Type B pancreatic cell (in vitro differentiated cells): ENCODE measurements at regions not wholly inside any gene's neighbourhood (a gene's known extent, or its start where the extent isn't known, plus 50 kb on each side); places are given as distances from the start of the nearest gene placed in this dataset.

Experiments used
- DNase-seq: peaks from one replicate; pipeline ENCODE4 v3.0.0; 2021; ENCODE audit warnings: mixed read lengths; ENCODE audit not compliant: unreplicated experiment; ENCODE audit errors: extremely low spot score
- H3K27ac Mint-ChIP-seq: 2 replicates; pipeline ENCODE4 v1.8.0; 2021; ENCODE audit warnings: mild to moderate bottlenecking, mixed read lengths
- H3K27me3 Mint-ChIP-seq: 2 replicates; pipeline ENCODE4 v1.8.0; 2021; ENCODE audit warnings: mixed read lengths
- H3K36me3 Mint-ChIP-seq: 2 replicates; pipeline ENCODE4 v1.8.0; 2021; ENCODE audit warnings: mixed read lengths
- H3K4me1 Mint-ChIP-seq: one replicate; pipeline ENCODE4 v1.8.0; 2021; ENCODE audit warnings: mixed read lengths; ENCODE audit not compliant: unreplicated experiment
- H3K4me3 Mint-ChIP-seq: 2 replicates; pipeline ENCODE4 v1.8.0; 2021; ENCODE audit warnings: mild to moderate bottlenecking, mixed read lengths
- H3K9me3 Mint-ChIP-seq: 2 replicates; pipeline ENCODE4 v1.8.0; 2021; ENCODE audit warnings: mixed read lengths
- TF ChIP-seq, protein P1 (sequence below): fragments of 200-600 bp; sonication (generic); conservative IDR thresholded peaks from 2 replicates; pipeline ENCODE4 v1.5.0; 2021; ENCODE audit warnings: antibody characterized with exemption, mild to moderate bottlenecking

DNA sequence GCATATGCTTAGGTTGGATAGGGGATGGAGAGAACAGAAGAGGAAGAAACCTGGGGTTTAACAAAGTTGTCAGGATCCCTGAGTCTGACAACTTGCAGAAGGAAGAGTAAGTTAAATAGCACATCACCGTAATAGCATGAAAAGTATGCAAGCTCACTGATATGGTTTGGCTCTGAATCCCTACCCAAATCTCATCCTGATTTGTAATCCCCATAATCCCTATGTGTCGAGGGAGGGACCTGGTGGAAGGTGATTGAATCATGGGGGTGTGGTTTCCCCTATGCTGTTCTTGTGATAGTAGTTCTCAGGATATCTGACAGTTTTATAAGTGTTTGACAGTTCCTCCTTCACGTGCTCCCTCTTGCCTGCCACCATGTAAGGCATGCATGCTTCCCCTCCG lies 193.3 kb downstream of the PSAT1 start:
- no peaks in the 10 kb centered on the region for H3K4me1 Mint-ChIP-seq
- H3K36me3 Mint-ChIP-seq: no peaks in the 10 kb centered on the region
- no peak for DNase-seq
- no peak overlapping the region for H3K4me3 Mint-ChIP-seq
- H3K9me3 Mint-ChIP-seq: peaks cover 5% of the 10 kb centered on the region
- no peak overlapping the region for H3K27ac Mint-ChIP-seq
- H3K27me3 Mint-ChIP-seq: peaks cover 3% of the 10 kb centered on the region
- TF ChIP-seq, protein P1, sequence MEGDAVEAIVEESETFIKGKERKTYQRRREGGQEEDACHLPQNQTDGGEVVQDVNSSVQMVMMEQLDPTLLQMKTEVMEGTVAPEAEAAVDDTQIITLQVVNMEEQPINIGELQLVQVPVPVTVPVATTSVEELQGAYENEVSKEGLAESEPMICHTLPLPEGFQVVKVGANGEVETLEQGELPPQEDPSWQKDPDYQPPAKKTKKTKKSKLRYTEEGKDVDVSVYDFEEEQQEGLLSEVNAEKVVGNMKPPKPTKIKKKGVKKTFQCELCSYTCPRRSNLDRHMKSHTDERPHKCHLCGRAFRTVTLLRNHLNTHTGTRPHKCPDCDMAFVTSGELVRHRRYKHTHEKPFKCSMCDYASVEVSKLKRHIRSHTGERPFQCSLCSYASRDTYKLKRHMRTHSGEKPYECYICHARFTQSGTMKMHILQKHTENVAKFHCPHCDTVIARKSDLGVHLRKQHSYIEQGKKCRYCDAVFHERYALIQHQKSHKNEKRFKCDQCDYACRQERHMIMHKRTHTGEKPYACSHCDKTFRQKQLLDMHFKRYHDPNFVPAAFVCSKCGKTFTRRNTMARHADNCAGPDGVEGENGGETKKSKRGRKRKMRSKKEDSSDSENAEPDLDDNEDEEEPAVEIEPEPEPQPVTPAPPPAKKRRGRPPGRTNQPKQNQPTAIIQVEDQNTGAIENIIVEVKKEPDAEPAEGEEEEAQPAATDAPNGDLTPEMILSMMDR: no peak

DNA sequence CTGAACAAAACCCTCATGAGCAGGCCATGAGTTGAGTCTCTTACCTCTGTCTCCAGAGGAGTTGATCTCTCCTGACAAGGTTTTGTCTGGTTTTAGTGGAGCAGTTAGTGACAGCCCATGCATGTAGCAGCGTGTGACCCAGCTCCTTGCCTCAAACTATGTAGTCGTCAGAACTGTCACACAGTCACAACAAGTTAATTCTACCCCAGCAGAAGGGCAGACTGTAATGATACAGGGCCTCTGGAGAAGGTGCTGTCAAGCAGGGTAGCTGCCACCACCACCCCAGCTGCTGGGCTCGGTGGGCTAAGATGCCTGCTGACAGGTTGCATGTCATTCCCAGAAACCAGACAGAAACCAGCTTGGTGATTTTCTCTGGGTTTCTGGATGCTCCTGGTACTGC lies 194.5 kb downstream of the PSAT1 start:
- Mint-ChIP-seq H3K27me3 (peaks cover 3% of the 10 kb centered on the region), H3K27ac (no peak overlapping the region), H3K36me3 (no peaks in the 10 kb centered on the region), H3K9me3 (peaks cover 5% of the 10 kb centered on the region), H3K4me3 (no peak overlapping the region), H3K4me1 (no peaks in the 10 kb centered on the region)
- TF ChIP-seq, protein P1: no peak
- DNase-seq: no peak

DNA sequence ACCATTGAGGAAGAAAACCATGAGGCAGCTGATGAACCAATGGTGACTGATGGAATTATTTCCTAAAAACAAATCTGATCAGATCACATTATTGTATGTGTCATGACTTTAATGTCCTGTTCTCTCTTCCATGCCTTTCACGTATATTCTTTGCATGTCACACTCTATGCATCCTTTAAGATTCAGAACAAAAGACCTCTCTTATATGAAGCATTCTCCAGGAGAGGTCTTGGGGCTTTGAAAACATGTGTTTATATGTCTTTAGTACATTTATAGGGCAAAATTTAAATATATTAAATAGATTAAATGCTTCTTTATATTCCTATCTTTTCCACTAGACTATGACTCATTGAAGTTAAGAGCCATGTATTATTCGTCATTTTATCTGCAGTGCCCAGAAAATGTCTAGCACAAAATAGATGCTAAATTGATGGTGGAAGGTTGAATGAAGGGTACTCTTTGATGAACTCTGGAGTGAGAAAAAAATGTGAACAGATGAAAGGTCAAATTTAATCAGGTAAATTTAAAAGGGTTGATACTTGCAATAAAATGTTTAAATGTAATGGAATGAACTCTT lies 196.3 kb downstream of the PSAT1 start:
- H3K27me3 Mint-ChIP-seq: peaks cover 3% of the 10 kb centered on the region
- H3K9me3 Mint-ChIP-seq: peaks cover 4% of the 10 kb centered on the region
- H3K4me3 Mint-ChIP-seq: no peak overlapping the region
- no peaks in the 10 kb centered on the region for H3K4me1 Mint-ChIP-seq
- TF ChIP-seq, protein P1: no peak
- no peak overlapping the region for H3K27ac Mint-ChIP-seq
- DNase-seq: no peak
- no peaks in the 10 kb centered on the region for H3K36me3 Mint-ChIP-seq

DNA sequence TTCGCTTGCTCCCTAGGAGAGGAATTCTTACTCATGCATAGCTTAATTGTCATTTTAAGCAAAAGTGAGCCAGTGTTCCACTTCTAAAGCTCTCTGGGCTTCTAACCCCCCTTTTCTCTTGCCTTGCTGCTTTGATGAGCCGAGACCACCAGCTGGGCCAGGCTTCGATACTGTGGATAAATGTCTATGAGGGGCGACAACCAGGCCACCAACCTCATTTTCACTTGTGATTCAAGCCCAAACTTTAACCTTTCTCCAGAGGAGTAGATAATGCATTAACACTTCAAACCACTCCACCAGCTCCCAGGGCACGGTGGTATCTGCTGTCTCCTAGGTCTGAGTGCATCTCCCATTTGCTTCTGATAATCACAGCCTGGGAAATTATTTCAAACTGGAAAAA lies 205.6 kb downstream of the PSAT1 start:
- TF ChIP-seq, protein P1: no peak
- no peak overlapping the region for H3K4me3 Mint-ChIP-seq
- H3K4me1 Mint-ChIP-seq: peaks cover 8% of the 10 kb centered on the region
- no peaks in the 10 kb centered on the region for H3K9me3 Mint-ChIP-seq
- H3K27ac Mint-ChIP-seq: no peak overlapping the region
- DNase-seq: no peak
- H3K36me3 Mint-ChIP-seq: no peaks in the 10 kb centered on the region
- H3K27me3 Mint-ChIP-seq: no peaks in the 10 kb centered on the region

DNA sequence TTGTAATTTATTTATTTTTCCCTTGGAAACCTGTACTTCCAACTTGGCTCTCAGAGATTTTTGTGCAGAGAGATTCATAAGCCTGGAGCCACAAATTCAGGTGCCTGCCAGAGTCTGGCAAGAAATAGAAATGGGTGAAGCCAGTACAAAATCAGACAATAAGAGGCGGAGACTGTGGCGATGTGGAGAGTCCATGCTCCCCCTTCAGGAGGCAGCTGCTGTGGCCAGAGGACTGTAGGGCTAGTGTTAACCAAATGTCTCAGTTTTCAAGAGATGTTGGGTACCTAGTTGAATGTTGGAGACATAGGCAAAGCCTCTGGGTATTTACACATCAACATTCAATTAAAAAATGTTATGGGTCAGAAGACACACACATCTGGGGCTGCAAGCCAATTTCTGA lies 208.6 kb downstream of the PSAT1 start:
- no peak for DNase-seq
- TF ChIP-seq, protein P1: no peak
- peaks cover 10% of the 10 kb centered on the region for H3K4me1 Mint-ChIP-seq
- H3K9me3 Mint-ChIP-seq: peaks cover 7% of the 10 kb centered on the region
- H3K4me3 Mint-ChIP-seq: no peak overlapping the region
- no peaks in the 10 kb centered on the region for H3K36me3 Mint-ChIP-seq
- no peak overlapping the region for H3K27ac Mint-ChIP-seq
- no peaks in the 10 kb centered on the region for H3K27me3 Mint-ChIP-seq

DNA sequence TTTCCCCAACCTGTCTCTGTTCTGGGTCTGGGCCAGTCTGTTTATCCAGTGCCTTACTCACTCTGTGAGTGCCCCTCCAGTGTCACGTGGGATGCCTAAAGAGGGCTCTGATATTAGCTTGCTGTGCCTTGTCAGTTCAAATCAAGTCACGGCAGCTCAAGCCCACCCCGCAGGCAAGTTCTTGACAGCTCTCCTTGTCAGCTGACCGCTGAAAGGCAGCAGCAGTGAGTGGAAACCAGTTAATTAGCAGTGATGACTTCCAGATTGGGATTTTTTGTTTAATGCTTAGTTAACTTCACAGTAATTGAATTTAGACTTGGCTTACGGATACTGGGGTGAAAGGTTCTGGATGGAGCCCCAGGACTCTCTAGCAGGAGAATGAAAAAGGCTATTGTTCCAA lies 210.1 kb downstream of the PSAT1 start:
- no peak for DNase-seq
- Mint-ChIP-seq H3K27me3 (no peaks in the 10 kb centered on the region), H3K4me1 (peaks cover 10% of the 10 kb centered on the region), H3K36me3 (no peaks in the 10 kb centered on the region), H3K9me3 (peaks cover 7% of the 10 kb centered on the region), H3K27ac (no peak overlapping the region), H3K4me3 (no peak overlapping the region)
- TF ChIP-seq, protein P1: no peak
